ENCODE measurements at regions not wholly inside any gene's neighbourhood (a gene's known extent, or its start where the extent isn't known, plus 50 kb on each side); places are given as distances from the start of the nearest gene placed in this dataset.

DNA sequence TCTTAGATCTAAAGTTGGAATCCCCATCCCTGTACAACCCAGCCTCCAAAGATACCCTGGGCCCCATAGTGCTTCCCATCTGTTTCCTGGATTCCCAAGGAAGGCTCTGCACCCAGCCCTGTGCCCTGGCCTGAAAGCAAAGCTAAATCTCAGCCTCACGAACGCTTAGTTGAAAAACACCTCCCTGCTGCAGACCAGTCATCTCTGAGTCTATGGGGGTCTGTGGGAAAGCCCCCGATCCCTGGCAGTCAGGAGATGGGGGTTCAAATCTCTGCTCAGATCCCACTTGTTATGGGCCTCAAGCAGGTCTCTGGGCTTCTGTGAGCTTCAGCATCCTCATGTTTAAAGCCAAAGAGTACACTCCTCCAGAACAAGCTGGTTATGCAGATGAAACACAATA lies 210.5 kb upstream of the GRIK3 start:
- TF ChIP-seq, protein P1, sequence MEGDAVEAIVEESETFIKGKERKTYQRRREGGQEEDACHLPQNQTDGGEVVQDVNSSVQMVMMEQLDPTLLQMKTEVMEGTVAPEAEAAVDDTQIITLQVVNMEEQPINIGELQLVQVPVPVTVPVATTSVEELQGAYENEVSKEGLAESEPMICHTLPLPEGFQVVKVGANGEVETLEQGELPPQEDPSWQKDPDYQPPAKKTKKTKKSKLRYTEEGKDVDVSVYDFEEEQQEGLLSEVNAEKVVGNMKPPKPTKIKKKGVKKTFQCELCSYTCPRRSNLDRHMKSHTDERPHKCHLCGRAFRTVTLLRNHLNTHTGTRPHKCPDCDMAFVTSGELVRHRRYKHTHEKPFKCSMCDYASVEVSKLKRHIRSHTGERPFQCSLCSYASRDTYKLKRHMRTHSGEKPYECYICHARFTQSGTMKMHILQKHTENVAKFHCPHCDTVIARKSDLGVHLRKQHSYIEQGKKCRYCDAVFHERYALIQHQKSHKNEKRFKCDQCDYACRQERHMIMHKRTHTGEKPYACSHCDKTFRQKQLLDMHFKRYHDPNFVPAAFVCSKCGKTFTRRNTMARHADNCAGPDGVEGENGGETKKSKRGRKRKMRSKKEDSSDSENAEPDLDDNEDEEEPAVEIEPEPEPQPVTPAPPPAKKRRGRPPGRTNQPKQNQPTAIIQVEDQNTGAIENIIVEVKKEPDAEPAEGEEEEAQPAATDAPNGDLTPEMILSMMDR (IDR thresholded peaks at IDR 0.05; ENCODE audit: unreplicated experiment), result no peak
- Mint-ChIP-seq H3K4me1 (no peaks in the 10 kb centered on the region), H3K27me3 (ENCODE audit: low read depth) (peaks cover 38% of the 10 kb centered on the region), H3K36me3 (no peaks in the 10 kb centered on the region), H3K27ac (no peak overlapping the region), H3K9me3 (no peaks in the 10 kb centered on the region), H3K4me3 (no peak overlapping the region)
- DNase-seq (ENCODE audit: low spot score in 2 of 2, unreplicated experiment in 2 of 2), result no peak

DNA sequence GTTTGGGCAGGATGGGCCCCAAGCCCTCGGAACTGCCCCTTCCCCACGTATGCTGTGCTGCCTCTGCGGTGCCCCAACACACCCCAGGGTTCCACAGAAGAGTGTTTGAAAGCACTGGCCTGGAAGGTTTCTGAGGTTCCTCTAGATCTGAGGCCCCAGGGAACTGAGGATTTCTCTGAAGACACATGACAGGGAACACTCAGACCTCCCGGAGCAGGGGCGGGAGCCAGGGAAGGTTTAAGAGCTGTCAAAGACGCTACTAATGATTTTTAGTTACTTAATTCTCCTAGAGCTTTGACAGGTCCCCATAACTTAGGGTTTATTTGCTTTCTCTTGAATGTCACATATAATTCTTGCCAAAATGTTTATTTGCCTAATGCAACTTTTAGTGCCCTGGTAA lies 212.3 kb upstream of the GRIK3 start:
- TF ChIP-seq, protein P1 (IDR thresholded peaks at IDR 0.05; ENCODE audit: unreplicated experiment), result no peak
- Mint-ChIP-seq H3K27ac (no peak overlapping the region), H3K27me3 (ENCODE audit: low read depth) (peaks cover 47% of the 10 kb centered on the region), H3K9me3 (no peaks in the 10 kb centered on the region), H3K4me1 (no peaks in the 10 kb centered on the region), H3K36me3 (no peaks in the 10 kb centered on the region), H3K4me3 (no peak overlapping the region)
- no peak for DNase-seq (ENCODE audit: low spot score in 2 of 2, unreplicated experiment in 2 of 2)

DNA sequence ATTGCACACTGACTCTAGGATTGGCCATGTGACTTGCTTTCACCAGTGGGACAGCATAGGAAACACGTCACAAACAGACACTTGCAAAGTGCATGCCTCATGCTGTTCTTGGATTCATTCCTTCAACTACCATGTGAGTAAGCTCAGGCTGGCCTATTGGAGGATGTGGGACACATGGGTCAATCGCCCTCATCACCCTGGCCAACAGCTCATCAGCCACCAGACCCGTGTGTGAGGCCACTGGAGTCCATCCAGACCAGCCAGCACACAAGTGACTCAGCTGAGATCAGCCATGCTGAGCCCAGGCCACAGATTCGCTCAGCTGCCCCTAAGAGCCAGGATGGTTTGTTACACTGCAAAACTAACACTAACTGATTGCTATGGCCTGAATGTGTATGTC lies 216.1 kb upstream of the GRIK3 start:
- Mint-ChIP-seq H3K9me3 (no peaks in the 10 kb centered on the region), H3K27me3 (ENCODE audit: low read depth) (peaks cover 51% of the 10 kb centered on the region), H3K4me1 (no peaks in the 10 kb centered on the region), H3K27ac (no peak overlapping the region), H3K36me3 (no peaks in the 10 kb centered on the region), H3K4me3 (no peak overlapping the region)
- DNase-seq (ENCODE audit: low spot score in 2 of 2, unreplicated experiment in 2 of 2), result no peak
- TF ChIP-seq, protein P1 (IDR thresholded peaks at IDR 0.05; ENCODE audit: unreplicated experiment), result no peak

DNA sequence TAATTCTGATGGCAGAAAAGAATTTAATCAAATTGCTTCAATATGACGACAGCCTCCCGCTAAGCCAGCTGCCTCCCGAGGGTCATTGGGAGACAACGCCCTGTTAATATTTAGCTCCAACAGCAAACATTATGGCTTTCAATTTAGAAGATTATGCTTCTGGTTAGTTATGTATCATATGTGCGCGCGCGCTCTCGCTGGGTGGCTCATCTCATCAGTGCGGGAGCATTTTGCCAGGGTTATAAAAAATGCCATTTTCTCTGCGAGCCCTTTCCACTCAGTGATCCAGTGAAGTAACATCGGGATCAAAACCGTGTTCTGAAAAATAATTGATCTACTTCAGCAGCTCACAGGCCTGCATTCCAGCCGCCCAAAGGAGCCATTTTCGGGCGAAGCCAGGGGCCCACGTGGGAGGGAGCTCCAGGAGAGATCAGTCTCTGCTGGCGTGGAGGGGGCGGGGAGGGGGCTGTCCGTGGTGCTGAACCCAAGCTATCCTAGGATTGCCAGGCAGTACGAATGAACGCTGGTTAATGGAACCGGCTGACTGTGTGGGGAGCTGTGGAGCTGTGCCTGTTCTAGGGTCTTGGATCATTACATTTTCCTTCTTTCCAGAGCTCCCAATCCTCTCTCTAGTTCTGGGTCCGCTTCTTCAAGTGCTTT lies 219.1 kb upstream of the ZC3H12A start:
- DNase-seq (ENCODE audit: low spot score in 2 of 2, unreplicated experiment in 2 of 2), result peak; percentile 50 to 74
- peaks cover 61% of the 10 kb centered on the region for H3K27me3 Mint-ChIP-seq (ENCODE audit: low read depth)
- no peaks in the 10 kb centered on the region for H3K9me3 Mint-ChIP-seq
- TF ChIP-seq, protein P1 (IDR thresholded peaks at IDR 0.05; ENCODE audit: unreplicated experiment), result no peak
- H3K36me3 Mint-ChIP-seq, result no peaks in the 10 kb centered on the region
- no peaks in the 10 kb centered on the region for H3K4me1 Mint-ChIP-seq
- H3K4me3 Mint-ChIP-seq, result no peak overlapping the region
- H3K27ac Mint-ChIP-seq, result no peak overlapping the region

DNA sequence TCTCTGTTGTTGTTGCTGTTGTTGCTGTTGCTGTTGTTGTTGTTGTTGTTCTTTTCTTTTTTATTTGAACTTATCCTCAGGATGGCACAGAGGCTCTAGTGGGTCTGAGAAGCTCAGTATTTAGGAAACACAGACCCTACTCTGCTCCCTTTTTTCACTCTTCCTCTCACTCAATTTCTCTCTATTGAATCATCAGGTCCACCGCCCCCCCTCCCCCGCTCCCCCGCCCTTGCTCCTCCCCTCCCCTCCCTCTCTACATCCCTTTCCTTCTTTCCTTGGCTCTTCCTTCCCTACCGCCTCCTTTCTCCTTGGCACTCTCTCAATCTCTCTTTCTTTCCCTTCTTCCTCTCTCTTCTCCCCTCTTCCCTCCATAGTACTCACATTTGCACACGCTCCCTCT lies 218.5 kb upstream of the ZC3H12A start:
- TF ChIP-seq, protein P1 (IDR thresholded peaks at IDR 0.05; ENCODE audit: unreplicated experiment), result no peak
- H3K27me3 Mint-ChIP-seq (ENCODE audit: low read depth), result peaks cover 55% of the 10 kb centered on the region

DNA sequence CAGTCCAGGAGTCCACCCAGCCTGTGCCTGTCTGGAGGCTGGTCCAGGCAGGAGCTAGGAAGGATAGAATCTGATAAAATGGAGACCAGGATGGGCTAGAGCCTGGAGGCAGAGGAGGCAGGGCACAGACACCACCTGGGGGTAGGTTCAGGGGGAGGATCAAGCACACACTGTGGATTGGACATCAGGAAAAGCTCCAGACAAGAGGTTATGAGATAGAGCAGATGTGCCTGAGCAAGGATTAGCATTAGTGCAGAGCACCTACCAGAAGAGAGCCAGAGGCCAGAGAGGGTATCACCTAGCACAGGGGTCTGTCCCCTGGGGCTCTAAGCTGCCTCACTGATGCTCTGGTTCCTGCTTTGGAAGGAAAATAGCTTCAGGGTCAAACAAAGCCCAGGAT lies 216.7 kb upstream of the ZC3H12A start:
- Mint-ChIP-seq H3K36me3 (no peaks in the 10 kb centered on the region), H3K27ac (no peak overlapping the region), H3K9me3 (no peaks in the 10 kb centered on the region), H3K27me3 (ENCODE audit: low read depth) (peaks cover 52% of the 10 kb centered on the region), H3K4me1 (no peaks in the 10 kb centered on the region), H3K4me3 (no peak overlapping the region)
- TF ChIP-seq, protein P1 (IDR thresholded peaks at IDR 0.05; ENCODE audit: unreplicated experiment), result no peak
- DNase-seq (ENCODE audit: low spot score in 2 of 2, unreplicated experiment in 2 of 2), result no peak

More for the DNA sequence above, 218.5 kb upstream of the ZC3H12A start:
- no peak overlapping the region for H3K4me3 Mint-ChIP-seq
- H3K36me3 Mint-ChIP-seq, result no peaks in the 10 kb centered on the region
- no peak for DNase-seq (ENCODE audit: low spot score in 2 of 2, unreplicated experiment in 2 of 2)
- no peaks in the 10 kb centered on the region for H3K9me3 Mint-ChIP-seq
- H3K27ac Mint-ChIP-seq, result no peak overlapping the region
- no peaks in the 10 kb centered on the region for H3K4me1 Mint-ChIP-seq
